Vagina (tissue), 2 donors: ENCODE measurements at regions not wholly inside any gene's neighbourhood (a gene's known extent, or its start where the extent isn't known, plus 50 kb on each side); places are given as distances from the start of the nearest gene placed in this dataset.

Experiments
- POLR2A ChIP-seq, 2 donors: fragments of 450-650 bp; IDR thresholded peaks; one replicate each; pipeline ENCODE4 v1.6.1; 2017; ENCODE audit warnings: antibody characterized with exemption in 2 of 2, mild to moderate bottlenecking in 2 of 2, moderate library complexity in 2 of 2
- TF ChIP-seq, protein P1 (sequence below), 3 experiments: fragments of 450-650 bp in 2 of 3; fragments of 200-600 bp in 1 of 3; sonication (generic) in 1 of 3; IDR thresholded peaks; one replicate each; pipeline ENCODE4 v1.5.1; 2017 to 2019; ENCODE audit warnings: antibody characterized with exemption in 3 of 3, mild to moderate bottlenecking in 2 of 3, moderate library complexity in 2 of 3

DNA sequence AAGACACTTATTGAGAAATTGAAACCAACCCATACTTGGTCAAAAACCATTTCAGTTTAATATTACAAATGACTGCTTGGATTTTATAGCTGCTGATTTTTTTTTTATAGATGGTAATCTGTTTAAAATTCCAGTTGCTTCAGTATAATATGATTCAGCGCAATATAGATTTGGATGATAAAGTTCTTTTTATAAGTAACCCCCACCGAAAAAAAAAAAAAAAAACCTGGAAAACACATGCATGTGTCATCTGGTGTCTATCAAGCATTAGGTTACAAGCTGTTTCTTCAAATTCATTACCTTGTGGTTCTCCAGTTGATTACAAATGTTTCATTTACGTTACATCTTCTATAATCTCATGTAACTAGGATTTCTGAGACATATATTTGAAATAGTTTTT lies 356.6 kb upstream of the ROBO2 start:
- TF ChIP-seq, protein P1, sequence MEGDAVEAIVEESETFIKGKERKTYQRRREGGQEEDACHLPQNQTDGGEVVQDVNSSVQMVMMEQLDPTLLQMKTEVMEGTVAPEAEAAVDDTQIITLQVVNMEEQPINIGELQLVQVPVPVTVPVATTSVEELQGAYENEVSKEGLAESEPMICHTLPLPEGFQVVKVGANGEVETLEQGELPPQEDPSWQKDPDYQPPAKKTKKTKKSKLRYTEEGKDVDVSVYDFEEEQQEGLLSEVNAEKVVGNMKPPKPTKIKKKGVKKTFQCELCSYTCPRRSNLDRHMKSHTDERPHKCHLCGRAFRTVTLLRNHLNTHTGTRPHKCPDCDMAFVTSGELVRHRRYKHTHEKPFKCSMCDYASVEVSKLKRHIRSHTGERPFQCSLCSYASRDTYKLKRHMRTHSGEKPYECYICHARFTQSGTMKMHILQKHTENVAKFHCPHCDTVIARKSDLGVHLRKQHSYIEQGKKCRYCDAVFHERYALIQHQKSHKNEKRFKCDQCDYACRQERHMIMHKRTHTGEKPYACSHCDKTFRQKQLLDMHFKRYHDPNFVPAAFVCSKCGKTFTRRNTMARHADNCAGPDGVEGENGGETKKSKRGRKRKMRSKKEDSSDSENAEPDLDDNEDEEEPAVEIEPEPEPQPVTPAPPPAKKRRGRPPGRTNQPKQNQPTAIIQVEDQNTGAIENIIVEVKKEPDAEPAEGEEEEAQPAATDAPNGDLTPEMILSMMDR (IDR thresholded peaks at IDR 0.05): no peak
- TF ChIP-seq POLR2A (IDR thresholded peaks at IDR 0.05): no peak
